ENCODE measurements at regions not wholly inside any gene's neighbourhood (a gene's known extent, or its start where the extent isn't known, plus 50 kb on each side); places are given as distances from the start of the nearest gene placed in this dataset.

DNA sequence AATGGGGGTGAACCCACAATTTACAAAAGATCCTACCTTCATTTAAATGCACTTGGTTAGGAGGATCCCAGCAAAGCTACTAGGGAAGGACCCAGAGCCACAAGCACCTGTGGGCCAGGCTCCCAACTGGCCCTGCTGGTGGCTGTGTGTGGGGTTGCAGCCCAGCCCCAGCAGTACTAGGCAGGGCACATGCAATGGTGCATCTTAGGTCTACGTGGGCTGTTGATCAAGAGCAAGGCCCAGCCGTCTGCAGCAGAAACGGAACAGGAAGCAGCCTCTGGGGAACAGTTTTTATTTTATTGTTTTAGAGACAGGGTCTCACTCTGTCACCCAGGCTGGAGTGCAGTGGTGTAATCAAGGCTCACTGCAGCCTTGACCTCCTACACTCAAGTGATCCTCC is 134.1 kb upstream of the RAB4A start:
- no peak for TF ChIP-seq POLR2A (IDR thresholded peaks at IDR 0.05)
- TF ChIP-seq POLR2AphosphoS5 (IDR thresholded peaks at IDR 0.05) = no peak

All from upper lobe of left lung (tissue), 4 donors.